ENCODE measurements at regions not wholly inside any gene's neighbourhood (a gene's known extent, or its start where the extent isn't known, plus 50 kb on each side); places are given as distances from the start of the nearest gene placed in this dataset.
A peak's percentile ranks its signal among the peaks of the same experiment; 100 is the strongest.

DNA sequence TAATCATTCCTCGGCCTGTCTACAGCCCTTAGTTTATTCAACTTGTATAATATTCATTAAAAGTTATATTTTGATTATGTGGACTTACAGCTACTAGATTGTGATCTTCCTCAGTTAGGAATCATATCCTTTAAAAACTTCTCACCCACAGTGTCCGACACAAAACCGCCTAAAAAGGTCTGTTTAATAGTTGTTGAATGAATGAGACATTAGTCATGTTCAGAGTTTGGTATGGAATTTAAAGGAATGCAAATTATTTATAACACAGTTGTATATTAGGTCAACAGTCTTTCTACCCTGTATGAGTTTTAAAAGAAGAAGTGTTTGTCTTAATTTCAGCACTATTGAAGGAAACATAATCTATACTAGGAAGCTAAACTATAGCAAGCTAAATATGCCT, 390.0 kb downstream of the ARL4A start:
- FAIRE-seq (peak; percentile 35), DNase-seq (ENCODE audit: low read depth, low spot score) (peak; percentile 41)
- Histone ChIP-seq H3K4me3 (replicated peaks in 1 of 3; ENCODE audit: insufficient read depth in 1 of 3, low read depth in 1 of 3, low read length in 3 of 3) (no peak overlapping the region), H4K20me1 (replicated peaks; ENCODE audit: control insufficient read depth, extremely low read depth, insufficient read depth, low read length) (no peaks in the 10 kb centered on the region), H3K9ac (replicated peaks; ENCODE audit: extremely low read depth, insufficient read depth, low read length) (no peak overlapping the region), H3K9me3 (replicated peaks; ENCODE audit: control insufficient read depth, insufficient read depth, low read length) (no peaks in the 10 kb centered on the region), H3K79me2 (ENCODE audit: control insufficient read depth, insufficient read depth, low read length) (no peaks in the 10 kb centered on the region), H3K27me3 (ENCODE audit: control insufficient read depth in 2 of 2, insufficient read depth in 2 of 2, low read length in 2 of 2) (no peaks in the 10 kb centered on the region), H2AFZ (ENCODE audit: low read depth, low read length) (peak overlapping the region; percentile 16), H3K27ac (ENCODE audit: insufficient read depth, low read depth, low read length) (no peak overlapping the region), H3K4me2 (ENCODE audit: insufficient read depth, low read length) (peak overlapping the region; percentile 21), H3K36me3 (ENCODE audit: control insufficient read depth in 2 of 2, extremely low read depth in 1 of 2, insufficient read depth in 2 of 2, low read length in 2 of 2) (no peaks in the 10 kb centered on the region), H3K4me1 (ENCODE audit: control insufficient read depth, extremely low read depth, insufficient read depth, low read length) (peaks cover 13% of the 10 kb centered on the region), H3K9me1 (replicated peaks; ENCODE audit: control insufficient read depth, extremely low read depth, insufficient read depth, low read length) (no peaks in the 10 kb centered on the region)
- ChIA-PET CTCF (interaction anchor here (0.7 to 1.6 kb wide), 3 partner anchors 31 to 391 kb away, joined by 3 to 5 read pairs (median 3); no protein-coding TSS in a partner anchor), POLR2A (no interaction called here)
- TF ChIP-seq FOS (IDR thresholded peaks at IDR 0.05; ENCODE audit: borderline replicate concordance, insufficient read depth, low read length) (peak; percentile 27), GATA2 (IDR thresholded peaks at IDR 0.05; ENCODE audit: insufficient read depth, insufficient read length, low read depth, low read length) (peak; percentile 24)
- TF ChIP-seq, protein P1, sequence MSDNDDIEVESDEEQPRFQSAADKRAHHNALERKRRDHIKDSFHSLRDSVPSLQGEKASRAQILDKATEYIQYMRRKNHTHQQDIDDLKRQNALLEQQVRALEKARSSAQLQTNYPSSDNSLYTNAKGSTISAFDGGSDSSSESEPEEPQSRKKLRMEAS (IDR thresholded peaks at IDR 0.05; ENCODE audit: insufficient read depth, insufficient read length): no peak
- dilution Hi-C loops (cut with MboI; ENCODE audit: extremely low pct_ligation_motif_present, low sequenced_read_pairs) (no loop called here), intact Hi-C loops (cut with micrococcal nuclease) (no loop called here)
- BruUV-seq (replicated peaks): no TSS peak

DNA sequence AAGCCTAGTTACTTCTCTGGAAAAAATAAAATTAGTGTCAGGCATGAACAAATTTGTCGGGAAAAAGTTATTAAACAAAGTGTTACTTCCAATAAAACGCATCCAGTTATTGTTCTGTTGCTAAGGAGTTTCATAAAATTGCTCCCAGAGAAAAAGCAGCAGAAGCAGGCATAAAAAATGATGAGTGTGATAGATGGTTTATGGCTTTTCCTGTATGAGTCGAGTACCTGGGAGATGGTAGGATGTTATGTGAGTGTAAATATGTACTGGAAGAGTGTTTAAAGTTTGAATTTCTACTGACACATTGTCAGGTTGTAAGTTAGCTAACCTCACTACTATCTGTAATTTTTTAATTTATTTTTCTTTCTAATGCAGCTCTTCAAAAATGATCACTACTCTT, 390.7 kb downstream of the ARL4A start:
- H3K9ac ChIP-seq (replicated peaks; ENCODE audit: extremely low read depth, insufficient read depth, low read length): no peak overlapping the region
- CTCF ChIA-PET: interaction anchor here (0.7 to 1.6 kb wide), 2 partner anchors 41 to 391 kb away, joined by 3 to 5 read pairs; no protein-coding TSS in a partner anchor
- no peaks in the 10 kb centered on the region for H3K36me3 ChIP-seq (ENCODE audit: control insufficient read depth in 2 of 2, extremely low read depth in 1 of 2, insufficient read depth in 2 of 2, low read length in 2 of 2)
- H2AFZ ChIP-seq (ENCODE audit: low read depth, low read length): no peak overlapping the region
- TF ChIP-seq GATA2 (IDR thresholded peaks at IDR 0.05; ENCODE audit: insufficient read depth, insufficient read length, low read depth, low read length) (no peak), MYC (IDR thresholded peaks at IDR 0.05; ENCODE audit: low read depth, low read length) (no peak), FOS (IDR thresholded peaks at IDR 0.05; ENCODE audit: borderline replicate concordance, insufficient read depth, low read length) (no peak), POLR2A (IDR thresholded peaks at IDR 0.05; ENCODE audit: low read depth, low read length) (no peak), POLR2AphosphoS5 (IDR thresholded peaks at IDR 0.05; ENCODE audit: insufficient read depth, low read depth, low read length) (no peak), JUN (IDR thresholded peaks at IDR 0.05; ENCODE audit: borderline replicate concordance, insufficient read depth, insufficient read length, low read depth) (no peak)
- TF ChIP-seq, protein P2, sequence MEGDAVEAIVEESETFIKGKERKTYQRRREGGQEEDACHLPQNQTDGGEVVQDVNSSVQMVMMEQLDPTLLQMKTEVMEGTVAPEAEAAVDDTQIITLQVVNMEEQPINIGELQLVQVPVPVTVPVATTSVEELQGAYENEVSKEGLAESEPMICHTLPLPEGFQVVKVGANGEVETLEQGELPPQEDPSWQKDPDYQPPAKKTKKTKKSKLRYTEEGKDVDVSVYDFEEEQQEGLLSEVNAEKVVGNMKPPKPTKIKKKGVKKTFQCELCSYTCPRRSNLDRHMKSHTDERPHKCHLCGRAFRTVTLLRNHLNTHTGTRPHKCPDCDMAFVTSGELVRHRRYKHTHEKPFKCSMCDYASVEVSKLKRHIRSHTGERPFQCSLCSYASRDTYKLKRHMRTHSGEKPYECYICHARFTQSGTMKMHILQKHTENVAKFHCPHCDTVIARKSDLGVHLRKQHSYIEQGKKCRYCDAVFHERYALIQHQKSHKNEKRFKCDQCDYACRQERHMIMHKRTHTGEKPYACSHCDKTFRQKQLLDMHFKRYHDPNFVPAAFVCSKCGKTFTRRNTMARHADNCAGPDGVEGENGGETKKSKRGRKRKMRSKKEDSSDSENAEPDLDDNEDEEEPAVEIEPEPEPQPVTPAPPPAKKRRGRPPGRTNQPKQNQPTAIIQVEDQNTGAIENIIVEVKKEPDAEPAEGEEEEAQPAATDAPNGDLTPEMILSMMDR (IDR thresholded peaks at IDR 0.05; ENCODE audit: extremely low read depth in 1 of 2, insufficient read depth in 1 of 2, low read depth in 1 of 2, low read length in 2 of 2): no peak
- TF ChIP-seq, protein P1 (IDR thresholded peaks at IDR 0.05; ENCODE audit: insufficient read depth, insufficient read length): no peak
- intact Hi-C loops (cut with micrococcal nuclease): no loop called here
- FAIRE-seq (no peak), DNase-seq (ENCODE audit: low read depth, low spot score) (no peak)
- H3K4me2 ChIP-seq (ENCODE audit: insufficient read depth, low read length): no peak overlapping the region
- H3K27me3 ChIP-seq (ENCODE audit: control insufficient read depth in 2 of 2, insufficient read depth in 2 of 2, low read length in 2 of 2): no peaks in the 10 kb centered on the region
- no peak overlapping the region for H3K27ac ChIP-seq (ENCODE audit: insufficient read depth, low read depth, low read length)
- H3K79me2 ChIP-seq (ENCODE audit: control insufficient read depth, insufficient read depth, low read length): no peaks in the 10 kb centered on the region
- H3K4me1 ChIP-seq (ENCODE audit: control insufficient read depth, extremely low read depth, insufficient read depth, low read length): peaks cover 13% of the 10 kb centered on the region
- H3K4me3 ChIP-seq (replicated peaks in 1 of 3; ENCODE audit: insufficient read depth in 1 of 3, low read depth in 1 of 3, low read length in 3 of 3): no peak overlapping the region
- no TSS peak for BruUV-seq (replicated peaks)
- H3K9me1 ChIP-seq (replicated peaks; ENCODE audit: control insufficient read depth, extremely low read depth, insufficient read depth, low read length): no peaks in the 10 kb centered on the region
- POLR2A ChIA-PET: no interaction called here
- H3K9me3 ChIP-seq (replicated peaks; ENCODE audit: control insufficient read depth, insufficient read depth, low read length): no peaks in the 10 kb centered on the region
- dilution Hi-C loops (cut with MboI; ENCODE audit: extremely low pct_ligation_motif_present, low sequenced_read_pairs): no loop called here
- no peaks in the 10 kb centered on the region for H4K20me1 ChIP-seq (replicated peaks; ENCODE audit: control insufficient read depth, extremely low read depth, insufficient read depth, low read length)

Measured in endothelial cell of umbilical vein (primary cell).